ENCODE measurements at regions not wholly inside any gene's neighbourhood (a gene's known extent, or its start where the extent isn't known, plus 50 kb on each side); places are given as distances from the start of the nearest gene placed in this dataset.

DNA sequence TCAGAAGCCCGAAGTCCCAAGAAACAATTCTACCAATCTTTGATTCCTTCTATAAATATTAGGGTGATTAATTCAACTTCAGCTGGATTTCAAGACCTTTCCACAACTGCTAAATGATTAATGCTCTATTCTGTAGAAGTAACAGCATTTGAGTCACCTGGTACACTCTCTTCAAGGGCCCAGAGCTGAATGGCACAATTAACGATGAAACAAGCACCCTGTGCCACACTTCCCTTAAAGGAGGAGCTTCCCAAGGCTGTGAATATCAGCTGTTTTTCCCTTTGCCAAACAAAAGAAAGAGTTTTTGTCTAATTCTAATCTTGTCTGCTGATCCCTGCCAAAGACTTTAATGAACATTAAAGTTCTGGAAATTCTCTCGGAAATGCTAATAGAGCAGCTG lies 56.0 kb downstream of the BOD1L2 start:
- Histone ChIP-seq H3K79me2 (ENCODE audit: control insufficient read depth, insufficient read depth, low read length) (no peaks in the 10 kb centered on the region), H3K9me3 (ENCODE audit: control insufficient read depth, insufficient read depth, low read depth, low read length) (no peaks in the 10 kb centered on the region), H4K20me1 (ENCODE audit: control insufficient read depth, extremely low read depth, insufficient read depth, low read length) (no peaks in the 10 kb centered on the region), H3K9ac (ENCODE audit: insufficient read depth, low read length) (no peak overlapping the region), H3K36me3 (ENCODE audit: control insufficient read depth, insufficient read depth, low read length) (no peaks in the 10 kb centered on the region), H2AFZ (ENCODE audit: low read length) (no peak overlapping the region), H3K4me1 (ENCODE audit: control insufficient read depth, extremely low read depth, insufficient read depth, low read length) (no peaks in the 10 kb centered on the region), H3K27me3 (ENCODE audit: control insufficient read depth, insufficient read depth, low read length) (no peaks in the 10 kb centered on the region), H3K4me2 (ENCODE audit: extremely low read depth, insufficient read depth, low read length) (no peak overlapping the region), H3K27ac (ENCODE audit: insufficient read depth, low read length) (no peak overlapping the region), H3K4me3 (replicated peaks in 1 of 4; ENCODE audit: control extremely low read depth in 1 of 4, insufficient read depth in 1 of 4, low read depth in 3 of 4, low read length in 4 of 4) (no peak overlapping the region)
- no peak for DNase-seq (ENCODE audit: low read depth in 2 of 2)
- TF ChIP-seq, protein P1, sequence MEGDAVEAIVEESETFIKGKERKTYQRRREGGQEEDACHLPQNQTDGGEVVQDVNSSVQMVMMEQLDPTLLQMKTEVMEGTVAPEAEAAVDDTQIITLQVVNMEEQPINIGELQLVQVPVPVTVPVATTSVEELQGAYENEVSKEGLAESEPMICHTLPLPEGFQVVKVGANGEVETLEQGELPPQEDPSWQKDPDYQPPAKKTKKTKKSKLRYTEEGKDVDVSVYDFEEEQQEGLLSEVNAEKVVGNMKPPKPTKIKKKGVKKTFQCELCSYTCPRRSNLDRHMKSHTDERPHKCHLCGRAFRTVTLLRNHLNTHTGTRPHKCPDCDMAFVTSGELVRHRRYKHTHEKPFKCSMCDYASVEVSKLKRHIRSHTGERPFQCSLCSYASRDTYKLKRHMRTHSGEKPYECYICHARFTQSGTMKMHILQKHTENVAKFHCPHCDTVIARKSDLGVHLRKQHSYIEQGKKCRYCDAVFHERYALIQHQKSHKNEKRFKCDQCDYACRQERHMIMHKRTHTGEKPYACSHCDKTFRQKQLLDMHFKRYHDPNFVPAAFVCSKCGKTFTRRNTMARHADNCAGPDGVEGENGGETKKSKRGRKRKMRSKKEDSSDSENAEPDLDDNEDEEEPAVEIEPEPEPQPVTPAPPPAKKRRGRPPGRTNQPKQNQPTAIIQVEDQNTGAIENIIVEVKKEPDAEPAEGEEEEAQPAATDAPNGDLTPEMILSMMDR (conservative IDR thresholded peaks at IDR 0.05 in 1 of 2, IDR thresholded peaks at IDR 0.05 in 1 of 2; ENCODE audit: low read depth in 1 of 2, low read length in 2 of 2): no peak
- TF ChIP-seq EZH2 (IDR thresholded peaks at IDR 0.05; ENCODE audit: low read length, missing control alignments): no peak

DNA sequence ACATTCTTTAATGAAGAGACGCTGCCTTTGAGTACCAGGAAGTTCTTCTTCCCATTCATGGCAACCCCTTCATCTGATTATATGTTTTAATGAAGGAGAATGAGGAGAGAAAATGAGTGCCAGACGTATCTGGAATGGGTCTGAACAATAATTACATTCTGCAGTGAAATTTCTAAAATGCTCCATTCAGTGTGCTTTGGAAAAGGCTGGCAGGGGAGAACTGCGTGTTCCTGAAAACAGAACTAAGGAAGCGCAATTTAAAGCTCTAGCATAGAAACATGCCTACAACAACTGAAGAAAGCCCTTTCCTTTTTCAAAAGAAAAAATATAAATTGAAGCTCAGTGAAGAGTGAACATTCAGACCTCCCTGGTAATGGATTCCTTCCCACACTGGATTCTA lies 58.8 kb downstream of the BOD1L2 start:
- Histone ChIP-seq H2AFZ (ENCODE audit: low read length) (no peak overlapping the region), H3K27me3 (ENCODE audit: control insufficient read depth, insufficient read depth, low read length) (no peaks in the 10 kb centered on the region), H3K4me1 (ENCODE audit: control insufficient read depth, extremely low read depth, insufficient read depth, low read length) (no peaks in the 10 kb centered on the region), H3K27ac (ENCODE audit: insufficient read depth, low read length) (no peak overlapping the region), H3K79me2 (ENCODE audit: control insufficient read depth, insufficient read depth, low read length) (no peaks in the 10 kb centered on the region), H3K9me3 (ENCODE audit: control insufficient read depth, insufficient read depth, low read depth, low read length) (no peaks in the 10 kb centered on the region), H3K4me2 (ENCODE audit: extremely low read depth, insufficient read depth, low read length) (no peak overlapping the region), H4K20me1 (ENCODE audit: control insufficient read depth, extremely low read depth, insufficient read depth, low read length) (no peaks in the 10 kb centered on the region), H3K9ac (ENCODE audit: insufficient read depth, low read length) (no peak overlapping the region), H3K36me3 (ENCODE audit: control insufficient read depth, insufficient read depth, low read length) (no peaks in the 10 kb centered on the region), H3K4me3 (replicated peaks in 1 of 4; ENCODE audit: control extremely low read depth in 1 of 4, insufficient read depth in 1 of 4, low read depth in 3 of 4, low read length in 4 of 4) (no peak overlapping the region)
- DNase-seq (ENCODE audit: low read depth in 2 of 2): no peak
- TF ChIP-seq, protein P1 (conservative IDR thresholded peaks at IDR 0.05 in 1 of 2, IDR thresholded peaks at IDR 0.05 in 1 of 2; ENCODE audit: low read depth in 1 of 2, low read length in 2 of 2): no peak
- no peak for TF ChIP-seq EZH2 (IDR thresholded peaks at IDR 0.05; ENCODE audit: low read length, missing control alignments)

DNA sequence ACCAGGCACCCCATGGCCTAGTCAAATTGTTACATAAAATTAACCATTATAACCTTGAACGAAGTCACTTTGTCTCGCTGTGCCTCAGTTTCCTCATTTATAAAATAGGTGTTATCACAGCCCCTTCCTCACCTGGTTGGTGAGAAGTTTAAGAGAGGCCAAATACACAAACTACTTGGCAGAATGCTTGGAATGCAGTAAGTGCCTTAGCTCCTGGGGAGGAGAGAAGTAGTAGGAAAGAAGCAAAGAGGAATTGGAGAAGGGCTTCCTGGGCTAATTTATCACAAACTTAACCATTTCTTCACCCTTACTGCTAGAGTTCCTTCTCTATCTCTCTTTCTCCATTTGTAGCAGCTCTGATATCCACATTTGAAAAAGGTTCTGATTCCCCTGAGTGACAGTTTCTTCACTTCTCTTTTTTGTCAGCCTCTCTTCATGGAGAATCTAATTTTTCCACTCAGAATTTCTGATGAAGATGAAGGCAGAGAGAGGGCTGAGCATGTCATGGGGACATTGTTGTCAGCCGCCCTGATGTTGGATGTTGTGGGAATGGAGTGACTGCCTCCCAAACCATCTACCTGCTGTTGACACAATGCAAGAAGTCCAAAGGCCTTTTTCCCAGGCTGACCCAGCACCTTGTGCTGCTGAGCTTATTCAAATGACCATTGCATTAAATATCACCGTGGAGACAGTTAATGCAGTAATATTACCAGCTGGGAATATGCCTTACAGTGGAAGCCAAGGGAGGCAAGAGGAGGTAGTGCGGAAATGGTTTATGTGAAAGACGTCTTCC lies 60.4 kb downstream of the BOD1L2 start:
- no peaks in the 10 kb centered on the region for H4K20me1 ChIP-seq (ENCODE audit: control insufficient read depth, extremely low read depth, insufficient read depth, low read length)
- DNase-seq (ENCODE audit: low read depth in 2 of 2): no peak
- no peaks in the 10 kb centered on the region for H3K27me3 ChIP-seq (ENCODE audit: control insufficient read depth, insufficient read depth, low read length)
- no peaks in the 10 kb centered on the region for H3K9me3 ChIP-seq (ENCODE audit: control insufficient read depth, insufficient read depth, low read depth, low read length)
- H3K4me1 ChIP-seq (ENCODE audit: control insufficient read depth, extremely low read depth, insufficient read depth, low read length): no peaks in the 10 kb centered on the region
- H3K27ac ChIP-seq (ENCODE audit: insufficient read depth, low read length): no peak overlapping the region
- no peaks in the 10 kb centered on the region for H3K79me2 ChIP-seq (ENCODE audit: control insufficient read depth, insufficient read depth, low read length)
- H2AFZ ChIP-seq (ENCODE audit: low read length): no peak overlapping the region
- no peak overlapping the region for H3K9ac ChIP-seq (ENCODE audit: insufficient read depth, low read length)
- no peak overlapping the region for H3K4me2 ChIP-seq (ENCODE audit: extremely low read depth, insufficient read depth, low read length)
- TF ChIP-seq EZH2 (IDR thresholded peaks at IDR 0.05; ENCODE audit: low read length, missing control alignments): no peak
- TF ChIP-seq, protein P1 (conservative IDR thresholded peaks at IDR 0.05 in 1 of 2, IDR thresholded peaks at IDR 0.05 in 1 of 2; ENCODE audit: low read depth in 1 of 2, low read length in 2 of 2): no peak
- H3K4me3 ChIP-seq (replicated peaks in 1 of 4; ENCODE audit: control extremely low read depth in 1 of 4, insufficient read depth in 1 of 4, low read depth in 3 of 4, low read length in 4 of 4): no peak overlapping the region
- no peaks in the 10 kb centered on the region for H3K36me3 ChIP-seq (ENCODE audit: control insufficient read depth, insufficient read depth, low read length)
